ENCODE measurements at regions not wholly inside any gene's neighbourhood (a gene's known extent, or its start where the extent isn't known, plus 50 kb on each side); places are given as distances from the start of the nearest gene placed in this dataset.
"Not testable (repeated sequence)": the region's sequence is repeated elsewhere in the genome, so short reads cannot be mapped to it uniquely, and the experiment has no call there.

DNA sequence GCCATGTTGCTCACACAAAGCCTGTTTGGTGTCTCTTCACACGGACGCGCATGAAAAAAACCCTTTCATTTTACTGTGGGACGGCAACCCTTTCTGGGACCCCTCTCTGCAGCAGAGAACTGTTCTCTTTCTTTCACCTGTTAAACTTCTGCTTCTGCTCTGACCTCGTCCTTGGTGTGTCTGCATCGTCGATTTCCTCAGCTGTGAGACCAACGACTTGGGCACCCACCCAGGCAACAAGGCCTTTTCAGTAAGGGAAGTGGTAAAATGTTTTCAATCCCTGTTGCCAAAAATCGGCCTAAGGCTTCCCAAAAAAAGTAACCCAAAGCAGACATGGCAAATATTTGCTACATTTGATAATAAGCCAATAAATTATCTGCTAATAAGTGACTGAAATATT is 515.3 kb downstream of the IRS2 start:
- Histone ChIP-seq H3K27ac (no peak overlapping the region), H3K27me3 (no peaks in the 10 kb centered on the region), H3K4me3 (no peak overlapping the region), H3K9me3 (no peaks in the 10 kb centered on the region), H3K36me3 (no peaks in the 10 kb centered on the region), H3K4me1 (no peaks in the 10 kb centered on the region)
- no peak for ATAC-seq
- 64 to 67% methylated on average over 1 to 9 of the region's 9 CpGs for WGBS, 2 donors (ENCODE audit: low coverage in 1 of 2)
- TF ChIP-seq POLR2AphosphoS5 (IDR thresholded peaks at IDR 0.05), result no peak
- TF ChIP-seq EP300 (IDR thresholded peaks at IDR 0.05), result no peak
- TF ChIP-seq, protein P1, sequence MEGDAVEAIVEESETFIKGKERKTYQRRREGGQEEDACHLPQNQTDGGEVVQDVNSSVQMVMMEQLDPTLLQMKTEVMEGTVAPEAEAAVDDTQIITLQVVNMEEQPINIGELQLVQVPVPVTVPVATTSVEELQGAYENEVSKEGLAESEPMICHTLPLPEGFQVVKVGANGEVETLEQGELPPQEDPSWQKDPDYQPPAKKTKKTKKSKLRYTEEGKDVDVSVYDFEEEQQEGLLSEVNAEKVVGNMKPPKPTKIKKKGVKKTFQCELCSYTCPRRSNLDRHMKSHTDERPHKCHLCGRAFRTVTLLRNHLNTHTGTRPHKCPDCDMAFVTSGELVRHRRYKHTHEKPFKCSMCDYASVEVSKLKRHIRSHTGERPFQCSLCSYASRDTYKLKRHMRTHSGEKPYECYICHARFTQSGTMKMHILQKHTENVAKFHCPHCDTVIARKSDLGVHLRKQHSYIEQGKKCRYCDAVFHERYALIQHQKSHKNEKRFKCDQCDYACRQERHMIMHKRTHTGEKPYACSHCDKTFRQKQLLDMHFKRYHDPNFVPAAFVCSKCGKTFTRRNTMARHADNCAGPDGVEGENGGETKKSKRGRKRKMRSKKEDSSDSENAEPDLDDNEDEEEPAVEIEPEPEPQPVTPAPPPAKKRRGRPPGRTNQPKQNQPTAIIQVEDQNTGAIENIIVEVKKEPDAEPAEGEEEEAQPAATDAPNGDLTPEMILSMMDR (IDR thresholded peaks at IDR 0.05), result no peak
- TF ChIP-seq POLR2A (IDR thresholded peaks at IDR 0.05), result no peak

DNA sequence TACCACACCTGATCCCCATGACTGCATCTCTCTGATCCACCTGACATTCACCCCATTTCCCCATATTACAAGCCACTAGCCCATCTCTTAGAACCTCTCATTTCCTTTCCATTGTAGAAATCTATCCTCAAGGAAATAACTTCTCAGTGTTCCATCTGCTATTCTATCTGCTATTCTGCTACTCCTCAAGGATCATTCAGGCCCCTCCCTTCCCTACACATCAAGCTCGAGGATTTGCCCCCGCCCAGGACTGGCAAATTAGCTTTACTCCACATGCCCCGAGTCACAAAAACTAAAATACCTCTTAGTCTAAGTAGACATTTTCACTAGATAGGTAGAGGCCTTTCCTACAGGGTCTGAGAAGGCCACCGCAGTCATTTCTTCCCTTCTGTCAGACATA is 517.0 kb downstream of the IRS2 start:
- H3K9me3 ChIP-seq, H3K27me3 ChIP-seq, H3K4me1 ChIP-seq, ATAC-seq, H3K4me3 ChIP-seq, H3K27ac ChIP-seq, H3K36me3 ChIP-seq: not testable (repeated sequence)
- 96 to 100% methylated on average over 4 of the region's 4 CpGs for WGBS, 2 donors (ENCODE audit: low coverage in 1 of 2)

DNA sequence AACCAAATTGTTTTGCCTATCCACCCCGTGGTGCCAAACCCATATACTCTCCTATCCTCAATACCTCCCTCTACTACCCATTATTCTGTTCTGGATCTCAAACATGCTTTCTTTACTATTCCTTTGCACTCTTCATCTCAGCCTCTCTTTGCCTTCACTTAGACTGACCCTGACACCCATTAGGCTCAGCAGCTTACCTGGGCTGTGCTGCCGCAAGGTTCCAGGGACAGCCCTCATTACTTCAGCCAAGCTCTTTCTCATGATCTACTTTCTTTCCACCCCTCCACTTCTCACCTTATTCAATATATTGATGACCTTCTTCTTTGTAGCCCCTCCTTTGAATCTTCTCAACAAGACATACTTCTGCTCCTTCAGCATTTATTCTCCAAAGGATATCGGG is 517.9 kb downstream of the IRS2 start:
- ATAC-seq, H3K9me3 ChIP-seq, H3K4me1 ChIP-seq, H3K27ac ChIP-seq, H3K36me3 ChIP-seq, H3K4me3 ChIP-seq, H3K27me3 ChIP-seq: not testable (repeated sequence)
- 90 to 100% methylated on average over 3 of the region's 3 CpGs for WGBS, 2 donors (ENCODE audit: low coverage in 1 of 2)

DNA sequence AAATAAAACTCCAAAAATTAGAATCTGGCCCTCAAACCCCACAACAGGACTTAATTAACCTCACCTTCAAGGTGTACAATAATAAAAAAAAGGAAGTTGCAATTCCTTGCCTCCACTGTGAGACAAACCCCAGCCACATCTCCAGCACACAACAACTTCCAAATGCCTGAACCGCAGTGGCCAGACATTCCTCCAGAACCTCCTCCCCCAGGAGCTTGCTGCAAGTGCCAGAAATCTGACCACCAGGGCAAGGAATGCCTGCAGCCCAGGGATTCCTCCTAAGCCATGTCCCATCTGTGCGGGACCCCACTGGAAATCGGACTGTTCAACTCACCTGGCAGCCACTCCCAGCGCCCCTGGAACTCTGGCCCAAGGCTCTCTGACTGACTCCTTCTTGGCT is 519.0 kb downstream of the IRS2 start:
- H3K27me3 ChIP-seq, H3K36me3 ChIP-seq, H3K4me1 ChIP-seq, H3K9me3 ChIP-seq, H3K4me3 ChIP-seq, ATAC-seq, H3K27ac ChIP-seq: not testable (repeated sequence)
- no CpG with 5 or more reads among the region's 4 CpGs for WGBS, 2 donors (ENCODE audit: low coverage in 1 of 2)

DNA sequence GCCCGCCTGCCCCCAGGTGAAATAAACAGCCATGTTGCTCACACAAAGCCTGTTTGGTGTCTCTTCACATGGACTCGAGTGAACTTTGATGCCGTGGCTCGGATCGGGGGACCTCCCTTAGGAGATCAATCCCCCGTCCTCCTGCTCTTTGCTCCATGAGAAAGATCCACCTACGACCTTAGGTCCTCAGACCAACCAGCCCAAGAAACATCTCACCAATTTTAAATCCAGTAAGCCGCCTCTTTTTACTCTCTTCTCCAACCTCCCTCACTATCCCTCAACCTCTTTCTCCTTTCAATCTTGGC is 521.0 kb downstream of the IRS2 start:
- not testable (repeated sequence) for H3K9me3 ChIP-seq, H3K27ac ChIP-seq, ATAC-seq, H3K4me1 ChIP-seq, H3K36me3 ChIP-seq, H3K4me3 ChIP-seq, H3K27me3 ChIP-seq
- 67% methylated on average over 3 of the region's 8 CpGs; no CpG with 5 or more reads in 1 of the 2 donors for WGBS, 2 donors (ENCODE audit: low coverage in 1 of 2)

DNA sequence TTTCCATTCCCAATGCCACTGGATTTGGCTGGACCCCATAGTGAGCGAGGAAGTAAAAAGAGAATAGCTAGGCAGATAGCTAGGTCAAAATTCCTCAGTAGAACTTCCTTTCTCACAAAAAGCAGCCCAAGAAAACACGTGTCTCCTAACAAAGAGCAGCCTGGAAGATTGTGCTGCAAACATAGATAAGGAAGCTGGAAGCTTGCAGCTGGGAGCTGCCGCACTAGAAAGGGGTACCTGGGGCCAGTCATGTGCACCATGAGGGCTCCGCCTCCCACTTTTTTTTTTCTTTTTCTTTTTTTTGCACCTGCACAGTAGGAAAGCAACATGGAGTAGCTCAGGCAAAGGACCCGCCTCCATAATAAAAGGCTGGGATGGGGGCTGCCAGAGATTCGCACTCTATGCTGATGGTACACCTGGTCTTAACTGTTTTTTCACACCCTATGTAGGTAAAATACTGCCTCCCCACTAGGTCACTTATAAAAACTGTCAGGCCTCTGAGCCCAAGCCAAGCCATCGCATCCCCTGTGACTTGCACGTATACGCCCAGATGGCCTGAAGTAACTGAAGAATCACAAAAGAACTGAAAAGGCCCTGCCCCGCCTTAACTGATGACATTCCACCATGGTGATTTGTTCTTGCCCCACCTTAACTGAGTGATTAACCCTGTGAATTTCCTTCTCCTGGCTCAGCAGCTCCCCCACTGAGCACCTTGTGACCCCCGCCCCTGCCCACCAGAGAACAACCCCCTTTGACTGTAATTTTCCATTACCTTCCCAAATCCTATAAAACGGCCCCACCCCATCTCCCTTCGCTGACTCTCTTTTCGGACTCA is 521.6 kb downstream of the IRS2 start:
- H3K27me3 ChIP-seq, H3K4me3 ChIP-seq, H3K4me1 ChIP-seq, ATAC-seq, H3K27ac ChIP-seq, H3K9me3 ChIP-seq, H3K36me3 ChIP-seq: not testable (repeated sequence)
- 64 to 77% methylated on average over 5 to 11 of the region's 14 CpGs for WGBS, 2 donors (ENCODE audit: low coverage in 1 of 2)

DNA sequence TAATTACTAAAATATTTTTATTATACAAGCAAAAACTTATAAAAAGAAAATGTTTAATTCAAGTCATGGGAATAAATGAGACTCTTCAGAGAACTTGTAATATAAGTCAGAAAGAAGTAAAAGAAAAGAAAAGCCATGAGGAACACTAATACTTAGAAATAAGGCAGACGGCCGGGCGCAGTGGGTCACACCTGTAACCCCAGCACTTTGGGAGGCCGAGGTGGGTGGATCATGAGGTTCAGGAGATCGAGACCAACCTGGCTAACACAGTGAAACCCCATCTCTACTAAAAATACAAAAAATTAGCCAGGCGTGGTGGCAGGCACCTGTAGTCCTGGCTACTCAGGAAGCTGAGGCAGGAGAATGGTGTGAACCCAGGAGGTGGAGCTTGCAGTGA is 528.6 kb downstream of the IRS2 start:
- H3K36me3 ChIP-seq, H3K4me1 ChIP-seq, ATAC-seq, H3K27me3 ChIP-seq, H3K9me3 ChIP-seq, H3K4me3 ChIP-seq: not testable (repeated sequence)
- peak overlapping the region; percentile 77 to 96 (median 84) for H3K27ac ChIP-seq
- 92 to 94% methylated on average over 6 of the region's 6 CpGs for WGBS, 2 donors (ENCODE audit: low coverage in 1 of 2)

Data from gastroesophageal sphincter (tissue), 4 donors.